Sigmoid colon (tissue), 4 donors: ENCODE measurements at regions not wholly inside any gene's neighbourhood (a gene's known extent, or its start where the extent isn't known, plus 50 kb on each side); places are given as distances from the start of the nearest gene placed in this dataset.

Source experiments
- EP300 ChIP-seq, 4 donors: sonication (generic); formaldehyde crosslinking; IDR thresholded peaks; one replicate each; pipeline ENCODE4 v1.6.1; 2017; ENCODE audit warnings: antibody characterized with exemption in 4 of 4
- POLR2A ChIP-seq, 2 donors: fragments of 450-650 bp; IDR thresholded peaks; one replicate each; pipeline ENCODE4 v1.6.1; 2016; ENCODE audit warnings: antibody characterized with exemption in 2 of 2, mild to moderate bottlenecking in 2 of 2, moderate library complexity in 2 of 2
- TF ChIP-seq, protein P1 (sequence below), 4 experiments: fragments of 450-650 bp in 3 of 4; fragments of 200-600 bp in 1 of 4; IDR thresholded peaks; one replicate each; pipeline ENCODE4 v1.5.1; 2016 to 2019; ENCODE audit warnings: antibody characterized with exemption in 4 of 4, mild to moderate bottlenecking in 3 of 4, moderate library complexity in 2 of 4

DNA sequence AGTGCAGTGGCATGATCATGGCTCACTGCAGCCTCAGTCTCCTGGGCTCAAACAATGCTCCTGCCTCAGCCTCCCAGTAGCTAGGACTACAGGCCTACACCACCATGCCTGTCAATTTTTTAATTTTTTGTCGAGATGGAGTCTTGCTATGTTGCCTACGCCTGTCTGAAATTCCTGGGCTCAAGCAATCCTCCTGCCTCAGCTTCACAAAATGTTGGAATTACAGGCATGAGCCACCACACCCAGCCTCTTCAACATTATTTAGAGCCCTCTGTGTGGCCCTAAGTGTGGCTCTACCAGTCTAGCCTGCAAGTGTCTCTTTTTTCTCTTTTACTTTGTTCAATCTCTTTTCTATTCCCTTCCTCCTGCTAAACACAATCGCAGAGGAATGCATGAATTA, 154.4 kb upstream of the EPB41L4A start:
- TF ChIP-seq, protein P1, sequence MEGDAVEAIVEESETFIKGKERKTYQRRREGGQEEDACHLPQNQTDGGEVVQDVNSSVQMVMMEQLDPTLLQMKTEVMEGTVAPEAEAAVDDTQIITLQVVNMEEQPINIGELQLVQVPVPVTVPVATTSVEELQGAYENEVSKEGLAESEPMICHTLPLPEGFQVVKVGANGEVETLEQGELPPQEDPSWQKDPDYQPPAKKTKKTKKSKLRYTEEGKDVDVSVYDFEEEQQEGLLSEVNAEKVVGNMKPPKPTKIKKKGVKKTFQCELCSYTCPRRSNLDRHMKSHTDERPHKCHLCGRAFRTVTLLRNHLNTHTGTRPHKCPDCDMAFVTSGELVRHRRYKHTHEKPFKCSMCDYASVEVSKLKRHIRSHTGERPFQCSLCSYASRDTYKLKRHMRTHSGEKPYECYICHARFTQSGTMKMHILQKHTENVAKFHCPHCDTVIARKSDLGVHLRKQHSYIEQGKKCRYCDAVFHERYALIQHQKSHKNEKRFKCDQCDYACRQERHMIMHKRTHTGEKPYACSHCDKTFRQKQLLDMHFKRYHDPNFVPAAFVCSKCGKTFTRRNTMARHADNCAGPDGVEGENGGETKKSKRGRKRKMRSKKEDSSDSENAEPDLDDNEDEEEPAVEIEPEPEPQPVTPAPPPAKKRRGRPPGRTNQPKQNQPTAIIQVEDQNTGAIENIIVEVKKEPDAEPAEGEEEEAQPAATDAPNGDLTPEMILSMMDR (IDR thresholded peaks at IDR 0.05), result no peak
- no peak for TF ChIP-seq POLR2A (IDR thresholded peaks at IDR 0.05)
- no peak for TF ChIP-seq EP300 (IDR thresholded peaks at IDR 0.05)
